Stomach (tissue), 4 donors: ENCODE measurements at regions not wholly inside any gene's neighbourhood (a gene's known extent, or its start where the extent isn't known, plus 50 kb on each side); places are given as distances from the start of the nearest gene placed in this dataset.

Experiments used
- EP300 ChIP-seq: sonication (generic); formaldehyde crosslinking; IDR thresholded peaks from one replicate; pipeline ENCODE4 v1.6.1; 2017; ENCODE audit warnings: antibody characterized with exemption
- POLR2A ChIP-seq, 4 donors: fragments of 450-650 bp; IDR thresholded peaks; one replicate each; pipeline ENCODE4 v1.6.1; 2016; ENCODE audit warnings: antibody characterized with exemption in 4 of 4, control low read depth in 2 of 4, mild to moderate bottlenecking in 1 of 4, moderate library complexity in 1 of 4
- POLR2AphosphoS5 ChIP-seq, 3 donors: sonication (generic); formaldehyde crosslinking; IDR thresholded peaks; one replicate each; pipeline ENCODE4 v1.6.1; 2016; ENCODE audit warnings: antibody characterized with exemption in 3 of 3
- TF ChIP-seq, protein P1 (sequence below), 7 experiments: fragments of 450-650 bp in 4 of 7; fragments of 200-600 bp in 3 of 7; sonication (generic) in 3 of 7; IDR thresholded peaks; one replicate each; pipeline ENCODE4 v1.5.1; 2016 to 2019; ENCODE audit warnings: antibody characterized with exemption in 7 of 7, control low read depth in 2 of 7, mild to moderate bottlenecking in 1 of 7

DNA sequence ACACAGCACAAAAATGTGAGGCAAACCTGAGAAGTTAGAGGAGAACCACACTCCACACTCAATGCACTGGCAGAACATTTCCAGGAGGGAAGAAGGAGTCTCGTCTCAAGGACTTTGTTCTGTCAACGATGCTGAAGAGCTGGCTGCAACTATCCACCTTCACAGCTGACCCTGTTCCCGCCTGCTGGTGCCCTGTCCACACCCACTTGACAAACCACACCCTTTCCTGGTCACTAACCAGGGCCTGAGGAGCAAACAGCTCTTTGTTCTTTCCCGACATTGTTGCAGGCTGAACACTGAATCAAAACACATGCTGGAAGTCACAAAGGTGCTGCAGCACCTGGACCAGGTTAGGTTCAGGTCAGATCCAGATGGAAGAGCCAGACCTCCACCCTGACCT is 92.6 kb upstream of the ARRDC4 start:
- TF ChIP-seq, protein P1, sequence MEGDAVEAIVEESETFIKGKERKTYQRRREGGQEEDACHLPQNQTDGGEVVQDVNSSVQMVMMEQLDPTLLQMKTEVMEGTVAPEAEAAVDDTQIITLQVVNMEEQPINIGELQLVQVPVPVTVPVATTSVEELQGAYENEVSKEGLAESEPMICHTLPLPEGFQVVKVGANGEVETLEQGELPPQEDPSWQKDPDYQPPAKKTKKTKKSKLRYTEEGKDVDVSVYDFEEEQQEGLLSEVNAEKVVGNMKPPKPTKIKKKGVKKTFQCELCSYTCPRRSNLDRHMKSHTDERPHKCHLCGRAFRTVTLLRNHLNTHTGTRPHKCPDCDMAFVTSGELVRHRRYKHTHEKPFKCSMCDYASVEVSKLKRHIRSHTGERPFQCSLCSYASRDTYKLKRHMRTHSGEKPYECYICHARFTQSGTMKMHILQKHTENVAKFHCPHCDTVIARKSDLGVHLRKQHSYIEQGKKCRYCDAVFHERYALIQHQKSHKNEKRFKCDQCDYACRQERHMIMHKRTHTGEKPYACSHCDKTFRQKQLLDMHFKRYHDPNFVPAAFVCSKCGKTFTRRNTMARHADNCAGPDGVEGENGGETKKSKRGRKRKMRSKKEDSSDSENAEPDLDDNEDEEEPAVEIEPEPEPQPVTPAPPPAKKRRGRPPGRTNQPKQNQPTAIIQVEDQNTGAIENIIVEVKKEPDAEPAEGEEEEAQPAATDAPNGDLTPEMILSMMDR (IDR thresholded peaks at IDR 0.05): no peak
- TF ChIP-seq POLR2A (IDR thresholded peaks at IDR 0.05) (no peak), EP300 (no peak), POLR2AphosphoS5 (IDR thresholded peaks at IDR 0.05) (no peak)
